GM19328 (cell line): ENCODE measurements at regions not wholly inside any gene's neighbourhood (a gene's known extent, or its start where the extent isn't known, plus 50 kb on each side); places are given as distances from the start of the nearest gene placed in this dataset.
"Not testable (repeated sequence)": the region's sequence is repeated elsewhere in the genome, so short reads cannot be mapped to it uniquely, and the experiment has no call there.

Experiments used
- ATAC-seq: cut with Tn5 transposase; IDR thresholded peaks from one replicate; pipeline ENCODE4 v1.9.1; 2021; ENCODE audit warnings: mild to moderate bottlenecking, moderate library complexity; ENCODE audit not compliant: unreplicated experiment

GRCh38 chr15:96466389-96466947 lies 136.0 kb downstream of the NR2F2 start:
- no peak for ATAC-seq

- ATAC-seq = no peak
Observed at GRCh38 chr15:96468036-96468435, 137.5 kb downstream of the NR2F2 start.

GRCh38 chr15:96470681-96471310 lies 140.3 kb downstream of the NR2F2 start:
- no peak for ATAC-seq

- no peak for ATAC-seq
Observed at GRCh38 chr15:96472681-96473080, 142.2 kb downstream of the NR2F2 start.

- no peak for ATAC-seq
Observed at GRCh38 chr15:96473556-96473955, 143.1 kb downstream of the NR2F2 start.

- no peak for ATAC-seq
Observed at GRCh38 chr15:96474231-96474664, 143.7 kb downstream of the NR2F2 start.

- no peak for ATAC-seq
Observed at GRCh38 chr15:96477227-96477626, 146.7 kb downstream of the NR2F2 start.

GRCh38 chr15:96484412-96484811 lies 153.9 kb downstream of the NR2F2 start:
- ATAC-seq = not testable (repeated sequence)

- ATAC-seq = no peak
Observed at GRCh38 chr15:96484830-96485229, 154.3 kb downstream of the NR2F2 start.

GRCh38 chr15:96487245-96487644 lies 156.7 kb downstream of the NR2F2 start:
- no peak for ATAC-seq

GRCh38 chr15:96491066-96491699 lies 160.7 kb downstream of the NR2F2 start:
- ATAC-seq = not testable (repeated sequence)

GRCh38 chr15:96491700-96492644 lies 161.5 kb downstream of the NR2F2 start:
- ATAC-seq = not testable (repeated sequence)

GRCh38 chr15:96494505-96494904 lies 164.0 kb downstream of the NR2F2 start:
- no peak for ATAC-seq

- no peak for ATAC-seq
Observed at GRCh38 chr15:96495386-96495785, 164.9 kb downstream of the NR2F2 start.

- no peak for ATAC-seq
Observed at GRCh38 chr15:96497951-96498350, 167.5 kb downstream of the NR2F2 start.

- no peak for ATAC-seq
Observed at GRCh38 chr15:96500508-96500907, 170.0 kb downstream of the NR2F2 start.

GRCh38 chr15:96501362-96501761 lies 170.9 kb downstream of the NR2F2 start:
- no peak for ATAC-seq

GRCh38 chr15:96502196-96502595 lies 171.7 kb downstream of the NR2F2 start:
- ATAC-seq = no peak

- ATAC-seq = no peak
Observed at GRCh38 chr15:96503276-96503675, 172.8 kb downstream of the NR2F2 start.

- ATAC-seq = no peak
Observed at GRCh38 chr15:96504371-96504770, 173.9 kb downstream of the NR2F2 start.

GRCh38 chr15:96505014-96505413 lies 174.5 kb downstream of the NR2F2 start:
- ATAC-seq = no peak
